DMS79 (cell line): ENCODE measurements at regions not wholly inside any gene's neighbourhood (a gene's known extent, or its start where the extent isn't known, plus 50 kb on each side); places are given as distances from the start of the nearest gene placed in this dataset.

Experiments
- DNase-seq: peaks from one replicate; lab custom pipeline; 2025; lab: John Stamatoyannopoulos, UW

- DNase-seq, result no peak
These were observed 337.3 kb upstream of the TBC1D5 start for GRCh38 chr3:18079739-18080138.

- no peak for DNase-seq
These were observed 336.6 kb upstream of the TBC1D5 start for GRCh38 chr3:18079062-18079461.

GRCh38 chr3:18077128-18077840 lies 334.9 kb upstream of the TBC1D5 start:
- no peak for DNase-seq

- no peak for DNase-seq
These were observed 333.9 kb upstream of the TBC1D5 start for GRCh38 chr3:18076301-18076700.

DNA sequence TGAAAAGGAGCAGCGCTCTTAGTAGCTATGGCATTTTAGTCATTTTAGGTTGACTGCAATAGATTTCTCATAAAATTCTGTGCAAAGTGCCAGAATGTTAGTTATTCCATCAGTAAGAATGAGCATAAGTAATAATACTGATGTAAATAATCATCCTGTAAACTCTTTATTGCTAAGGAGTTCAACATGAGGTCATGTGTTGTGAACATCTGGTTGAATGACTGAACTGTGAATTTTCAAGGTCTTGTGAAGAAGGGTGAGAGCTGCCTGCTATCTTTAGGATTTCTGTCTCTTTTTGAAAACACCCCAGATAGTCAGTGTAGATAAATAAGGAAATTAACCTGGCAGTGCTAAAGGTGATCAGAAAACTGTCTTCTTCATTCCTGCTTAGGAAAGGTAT lies 333.4 kb upstream of the TBC1D5 start:
- no peak for DNase-seq

DNA sequence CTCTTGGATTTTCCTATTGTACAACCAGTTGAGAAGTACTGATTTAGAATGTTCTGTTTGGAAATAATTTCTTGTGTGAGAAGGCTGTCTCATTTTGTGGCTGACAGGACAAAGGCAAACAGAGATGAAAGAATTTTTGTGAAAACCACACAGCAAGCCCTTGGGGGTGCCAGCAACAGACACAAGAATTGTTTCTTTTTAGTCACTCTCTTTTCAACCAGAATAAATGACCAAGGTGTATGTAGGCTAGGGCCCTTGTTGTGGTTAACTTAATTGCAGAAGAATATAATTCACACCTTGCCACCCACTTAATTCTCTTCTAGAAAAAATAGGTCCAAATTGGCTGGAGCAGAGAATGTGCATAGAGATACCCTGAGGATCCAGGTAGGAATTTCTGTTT lies 329.4 kb upstream of the TBC1D5 start:
- no peak for DNase-seq

- DNase-seq, result no peak
These were observed 328.5 kb upstream of the TBC1D5 start for GRCh38 chr3:18070944-18071343.

DNA sequence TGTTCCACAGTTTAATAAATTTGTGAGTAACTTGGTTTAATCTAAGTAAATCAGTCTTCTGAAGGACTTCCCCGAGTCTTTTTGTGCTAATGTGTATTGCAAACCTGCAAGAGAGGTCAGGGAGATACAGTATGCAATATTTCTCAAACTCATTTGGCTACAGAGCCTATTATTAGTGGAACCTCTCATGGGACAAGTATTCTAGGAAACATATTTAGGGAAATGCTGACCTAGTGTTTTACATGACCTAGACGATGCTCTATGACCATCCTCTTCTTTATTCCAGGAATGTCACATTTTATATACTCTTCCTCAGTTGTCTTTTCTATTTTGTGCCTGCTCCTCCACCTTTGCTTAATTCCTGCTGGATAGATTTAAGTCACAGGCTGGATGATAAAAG lies 327.8 kb upstream of the TBC1D5 start:
- DNase-seq, result no peak

- DNase-seq, result no peak
These were observed 327.1 kb upstream of the TBC1D5 start for GRCh38 chr3:18069568-18069967.

DNA sequence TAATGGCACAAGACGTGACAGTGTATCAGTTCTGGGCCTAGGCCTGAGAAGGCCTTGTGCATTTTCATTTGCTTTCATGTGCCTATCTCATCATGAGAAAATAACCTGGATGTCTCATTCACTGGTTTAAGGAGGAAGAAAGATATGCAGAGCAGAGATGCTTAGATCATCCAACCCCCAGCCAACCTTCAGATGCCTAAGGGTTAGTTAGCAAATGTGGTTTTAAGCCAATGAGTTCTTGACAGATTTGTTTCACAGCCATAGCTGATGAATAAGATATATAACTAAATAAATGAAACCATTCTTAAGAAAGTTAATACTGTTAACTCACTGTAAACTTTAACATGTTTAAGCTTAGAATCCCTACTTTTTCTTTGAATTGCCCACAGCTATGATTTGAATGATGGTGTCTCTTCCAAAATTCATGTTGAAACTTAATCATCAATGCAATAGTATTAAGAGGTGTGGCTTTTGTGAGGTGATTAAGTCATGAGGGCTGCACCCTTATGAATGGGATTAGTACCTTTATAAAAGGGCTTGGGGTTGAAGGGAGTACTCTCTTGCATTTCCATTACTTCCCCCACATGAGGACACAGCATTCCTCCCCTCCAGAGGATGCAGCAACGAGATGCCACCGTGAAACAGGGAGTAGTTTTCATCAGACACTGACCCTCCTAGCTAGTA lies 324.6 kb upstream of the TBC1D5 start:
- DNase-seq, result no peak

GRCh38 chr3:18064586-18064985 lies 322.2 kb upstream of the TBC1D5 start:
- DNase-seq, result no peak

- no peak for DNase-seq
These were observed 320.2 kb upstream of the TBC1D5 start for GRCh38 chr3:18062657-18063025.

DNA sequence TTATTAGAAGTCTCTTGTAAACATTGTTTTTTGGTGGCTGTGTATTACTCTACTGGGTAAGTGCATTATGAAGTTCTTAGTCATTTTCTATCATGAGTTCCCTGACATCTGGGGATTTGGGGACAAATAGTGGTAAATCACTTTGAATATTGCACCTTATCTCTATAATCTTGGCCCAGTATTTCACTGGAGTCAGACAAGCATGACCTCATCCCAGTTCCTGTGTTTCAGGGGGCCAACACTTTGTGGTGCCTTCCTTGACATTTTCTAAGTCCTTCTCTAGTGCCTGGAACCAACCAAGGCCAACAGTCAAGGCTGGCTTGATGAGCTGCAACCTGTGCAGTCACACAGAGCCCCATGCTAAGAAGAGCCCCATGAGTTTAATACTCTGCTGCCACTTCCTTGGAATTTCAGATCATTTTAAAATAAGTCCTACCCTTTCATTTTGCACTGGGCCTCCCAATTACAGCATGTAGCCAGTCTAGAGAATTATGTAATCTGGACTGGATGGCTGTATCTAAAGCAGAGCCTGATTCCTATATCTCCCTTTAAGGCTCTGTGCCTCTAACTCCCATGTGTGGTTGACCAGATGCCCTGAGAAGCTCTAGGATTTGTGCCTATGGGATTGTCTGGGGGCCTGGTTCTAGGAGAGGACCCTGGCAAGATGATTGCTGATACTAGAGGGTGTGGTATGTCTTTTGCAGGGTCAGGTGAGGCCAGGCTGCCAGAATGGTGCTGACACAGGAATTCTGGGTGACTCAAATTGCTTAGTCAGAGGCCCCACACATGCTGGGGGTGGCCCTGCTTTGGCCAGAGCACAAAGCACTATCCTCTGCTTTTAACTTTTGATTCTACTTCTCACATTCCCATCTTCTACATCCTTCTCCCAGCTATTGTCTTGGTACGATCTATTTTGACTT lies 319.6 kb upstream of the TBC1D5 start:
- DNase-seq, result no peak

GRCh38 chr3:18058666-18059065 lies 316.2 kb upstream of the TBC1D5 start:
- no peak for DNase-seq

DNA sequence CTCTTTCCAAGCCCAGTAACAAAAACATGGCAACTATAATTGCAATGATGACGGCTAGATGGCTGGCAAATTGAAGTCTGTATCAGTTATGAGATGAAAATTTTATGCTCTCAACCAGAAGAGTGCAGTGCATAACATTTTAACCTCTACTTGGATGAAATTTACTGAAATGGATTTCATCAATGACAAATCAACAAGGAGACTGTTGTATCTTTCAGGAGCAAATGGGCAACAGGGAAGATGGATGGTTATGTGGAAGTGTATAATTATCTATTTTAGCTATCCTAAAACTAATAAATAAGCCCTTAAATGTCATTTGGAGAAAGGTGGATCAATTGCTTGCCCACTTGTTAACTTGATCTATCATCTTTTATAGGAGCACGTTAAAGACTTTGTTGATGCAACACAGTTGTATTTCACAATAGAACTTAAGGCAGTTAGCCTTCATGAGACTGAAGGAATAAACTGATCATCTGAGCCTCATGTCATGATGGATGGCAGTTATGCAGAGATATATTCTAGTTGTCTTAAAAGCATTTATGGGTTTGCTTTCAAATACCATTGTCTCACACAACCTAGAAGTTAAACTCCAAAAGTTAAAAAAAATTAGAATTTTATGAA lies 315.1 kb upstream of the TBC1D5 start:
- DNase-seq, result no peak

DNA sequence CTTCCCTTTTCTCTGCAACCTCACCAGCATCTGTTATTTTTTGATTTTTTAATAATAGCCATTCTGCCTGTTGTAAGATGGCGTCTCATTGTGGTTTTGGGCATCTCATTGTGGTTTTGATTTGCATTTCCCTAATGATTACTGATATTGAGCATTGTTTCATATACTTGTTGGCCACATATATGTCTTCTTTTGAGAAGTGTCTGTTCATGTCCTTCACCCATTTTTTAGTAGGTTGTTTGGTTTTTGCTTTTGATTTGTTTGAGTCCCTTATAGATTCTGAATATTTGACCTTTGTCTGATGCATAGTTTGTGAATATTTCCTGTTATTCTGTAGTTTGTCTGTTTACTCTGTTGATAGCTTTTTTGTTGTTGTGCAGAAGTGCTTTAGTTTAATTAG lies 312.2 kb upstream of the TBC1D5 start:
- no peak for DNase-seq

- no peak for DNase-seq
These were observed 308.9 kb upstream of the TBC1D5 start for GRCh38 chr3:18051306-18051705.

DNA sequence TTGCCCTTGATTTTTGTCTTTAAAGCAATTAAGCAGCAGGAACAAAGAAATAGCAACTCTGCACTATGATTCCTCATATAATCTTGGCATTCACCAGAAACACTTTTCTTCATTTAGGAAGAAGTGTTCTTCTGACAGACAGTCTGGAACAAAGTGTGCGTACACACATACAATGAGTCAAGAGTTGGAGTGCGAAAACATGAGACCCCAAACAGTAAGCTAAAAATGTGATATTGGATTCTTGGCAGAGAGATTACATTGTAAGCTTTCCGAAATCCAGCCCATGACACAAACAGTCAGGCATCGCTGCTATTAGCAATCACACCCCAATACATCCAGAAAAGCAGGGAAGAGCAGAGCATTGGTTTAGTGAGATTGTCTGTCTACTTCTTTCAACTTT lies 306.7 kb upstream of the TBC1D5 start:
- no peak for DNase-seq

DNA sequence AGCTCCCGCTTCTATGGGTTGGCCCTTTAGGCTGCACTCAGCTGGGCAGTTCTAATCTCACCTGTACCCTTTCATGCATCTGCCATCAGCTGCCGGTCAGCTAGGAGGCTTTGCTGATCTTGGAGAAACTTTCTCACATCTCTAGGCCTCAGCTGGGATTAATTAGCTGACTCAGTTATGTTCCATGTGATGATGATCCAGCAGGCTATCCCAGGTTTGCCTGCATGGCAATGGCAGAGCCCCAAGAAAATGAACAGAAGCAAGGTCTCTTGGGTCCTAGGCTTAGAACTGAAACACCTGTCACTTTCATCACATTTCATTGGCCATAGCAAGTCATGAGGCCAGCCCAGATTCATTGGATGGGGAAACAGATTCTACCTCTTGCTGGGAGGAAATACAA lies 304.6 kb upstream of the TBC1D5 start:
- no peak for DNase-seq

DNA sequence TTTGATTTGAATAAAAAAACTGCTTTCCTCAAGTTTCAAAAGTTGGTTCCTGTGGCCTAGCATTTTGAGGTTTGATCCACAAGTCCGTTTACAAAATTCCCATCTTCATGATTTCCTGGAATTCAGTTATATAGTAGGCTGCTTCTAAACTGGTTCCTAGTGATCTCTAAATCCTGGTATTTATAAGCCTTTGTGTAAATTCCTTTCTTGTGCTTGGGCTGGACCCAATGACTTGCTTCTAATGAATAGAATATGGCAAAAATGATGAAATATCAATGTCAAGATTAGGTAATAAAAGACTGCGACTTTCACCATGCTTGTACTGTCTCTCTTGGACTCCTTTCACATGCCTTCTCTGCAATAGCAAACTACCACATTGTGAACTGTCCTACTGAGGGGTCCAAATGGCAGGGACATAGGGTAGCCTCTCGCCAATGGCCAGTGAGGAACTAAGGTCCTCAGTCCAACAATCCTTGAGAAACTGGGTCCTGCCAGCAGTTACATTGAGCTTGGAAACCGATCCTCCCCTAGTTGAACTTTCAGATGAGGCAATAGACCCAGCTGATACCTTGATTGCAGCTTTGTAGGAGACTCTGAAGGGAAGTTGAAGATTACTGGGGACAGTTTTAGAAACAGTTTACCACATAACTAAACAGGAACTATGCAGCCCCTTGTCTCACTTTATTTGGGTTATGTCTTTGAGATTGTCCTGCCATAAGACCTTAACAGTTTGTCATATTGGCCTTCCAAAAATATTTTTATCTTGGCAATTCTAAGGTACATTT lies 303.9 kb upstream of the TBC1D5 start:
- DNase-seq, result no peak

GRCh38 chr3:18044971-18045880 lies 302.8 kb upstream of the TBC1D5 start:
- DNase-seq, result no peak
